LNCAP (cell line): ENCODE measurements at regions not wholly inside any gene's neighbourhood (a gene's known extent, or its start where the extent isn't known, plus 50 kb on each side); places are given as distances from the start of the nearest gene placed in this dataset.

Source experiments
- TF ChIP-seq, protein P1 (sequence below): fragments of 450-650 bp; IDR thresholded peaks from 2 replicates; pipeline ENCODE4 v1.5.1; 2017; ENCODE audit warnings: mild to moderate bottlenecking

DNA sequence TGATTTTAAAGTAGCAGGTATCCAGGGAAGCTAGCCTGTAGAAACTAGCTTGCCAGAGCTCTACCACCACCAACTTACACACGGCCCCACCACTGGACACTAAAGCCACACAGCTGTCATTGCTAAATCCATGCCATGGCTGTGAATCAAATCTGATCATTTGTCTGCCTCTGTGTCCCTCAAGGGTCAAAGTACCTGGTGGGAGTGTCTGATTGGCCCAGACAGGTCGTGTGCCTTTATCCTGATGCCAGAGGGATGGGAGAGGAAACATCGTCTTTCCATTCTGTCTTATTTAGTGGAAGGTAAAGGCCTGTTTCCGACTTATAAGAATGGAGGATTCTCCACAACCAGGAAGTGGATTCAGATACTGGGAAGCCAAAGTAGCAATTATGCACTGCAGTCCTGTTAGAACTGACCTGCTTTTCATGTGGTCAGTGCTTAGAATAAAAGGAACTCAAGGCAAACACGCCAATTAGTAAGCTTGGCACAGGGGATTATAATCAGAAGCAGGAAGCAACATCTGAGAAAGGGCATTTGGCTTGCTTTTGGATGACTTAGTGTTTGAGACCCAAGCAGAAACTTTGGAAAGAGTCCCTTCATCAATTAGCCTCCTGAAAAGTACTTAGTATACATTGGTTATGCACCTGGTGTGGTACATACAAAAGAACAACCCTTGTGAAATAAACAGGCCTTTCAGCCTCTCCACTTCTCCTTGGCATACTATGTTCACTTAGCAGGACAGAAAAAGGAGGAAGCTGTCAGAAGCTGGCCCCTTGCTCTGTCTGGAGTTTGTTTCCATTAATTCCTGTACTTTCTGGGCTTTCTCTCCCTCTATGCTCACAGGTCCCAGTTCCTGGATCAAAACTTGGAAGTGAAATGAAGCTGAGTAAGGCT, 192.4 kb downstream of the NUFIP1 start:
- TF ChIP-seq, protein P1, sequence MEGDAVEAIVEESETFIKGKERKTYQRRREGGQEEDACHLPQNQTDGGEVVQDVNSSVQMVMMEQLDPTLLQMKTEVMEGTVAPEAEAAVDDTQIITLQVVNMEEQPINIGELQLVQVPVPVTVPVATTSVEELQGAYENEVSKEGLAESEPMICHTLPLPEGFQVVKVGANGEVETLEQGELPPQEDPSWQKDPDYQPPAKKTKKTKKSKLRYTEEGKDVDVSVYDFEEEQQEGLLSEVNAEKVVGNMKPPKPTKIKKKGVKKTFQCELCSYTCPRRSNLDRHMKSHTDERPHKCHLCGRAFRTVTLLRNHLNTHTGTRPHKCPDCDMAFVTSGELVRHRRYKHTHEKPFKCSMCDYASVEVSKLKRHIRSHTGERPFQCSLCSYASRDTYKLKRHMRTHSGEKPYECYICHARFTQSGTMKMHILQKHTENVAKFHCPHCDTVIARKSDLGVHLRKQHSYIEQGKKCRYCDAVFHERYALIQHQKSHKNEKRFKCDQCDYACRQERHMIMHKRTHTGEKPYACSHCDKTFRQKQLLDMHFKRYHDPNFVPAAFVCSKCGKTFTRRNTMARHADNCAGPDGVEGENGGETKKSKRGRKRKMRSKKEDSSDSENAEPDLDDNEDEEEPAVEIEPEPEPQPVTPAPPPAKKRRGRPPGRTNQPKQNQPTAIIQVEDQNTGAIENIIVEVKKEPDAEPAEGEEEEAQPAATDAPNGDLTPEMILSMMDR: no peak

DNA sequence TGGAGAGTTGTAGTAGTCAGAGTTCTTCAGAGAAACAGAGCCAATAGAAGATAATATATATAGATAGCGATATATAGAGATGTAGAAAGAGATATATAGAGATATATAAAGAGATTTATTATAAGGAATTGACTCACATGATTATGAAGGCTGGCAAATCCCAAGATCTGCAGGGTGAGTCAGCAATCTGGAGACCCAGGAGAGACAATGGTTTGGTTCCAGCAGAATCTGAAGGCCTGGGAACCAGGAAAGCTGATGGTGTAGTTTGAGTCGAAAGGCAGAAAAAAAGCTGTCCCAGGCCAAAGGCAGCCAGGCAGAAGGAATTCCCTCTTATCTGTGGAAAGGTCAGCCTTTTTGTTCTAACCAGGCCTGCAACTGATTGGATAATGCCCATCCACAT, 194.1 kb downstream of the NUFIP1 start:
- TF ChIP-seq, protein P1: no peak

DNA sequence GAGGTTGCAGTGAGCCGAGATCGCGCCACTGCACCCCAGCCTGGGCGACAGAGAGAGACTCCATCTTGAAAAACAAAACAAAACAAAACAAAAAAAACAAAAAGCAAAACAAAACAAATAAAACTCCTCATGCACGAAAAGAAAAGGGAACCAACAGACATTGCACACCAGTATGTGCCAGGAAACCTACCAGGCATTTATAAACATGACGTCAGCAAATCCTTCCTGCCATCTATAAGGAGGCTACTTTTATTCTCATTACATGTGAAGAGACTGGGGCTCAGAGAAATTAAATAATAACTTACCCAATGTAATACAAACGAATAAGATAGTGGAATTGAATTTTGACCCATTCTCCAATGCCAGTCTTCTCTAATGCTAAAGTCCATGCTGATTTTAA, 197.2 kb downstream of the NUFIP1 start:
- TF ChIP-seq, protein P1: no peak

DNA sequence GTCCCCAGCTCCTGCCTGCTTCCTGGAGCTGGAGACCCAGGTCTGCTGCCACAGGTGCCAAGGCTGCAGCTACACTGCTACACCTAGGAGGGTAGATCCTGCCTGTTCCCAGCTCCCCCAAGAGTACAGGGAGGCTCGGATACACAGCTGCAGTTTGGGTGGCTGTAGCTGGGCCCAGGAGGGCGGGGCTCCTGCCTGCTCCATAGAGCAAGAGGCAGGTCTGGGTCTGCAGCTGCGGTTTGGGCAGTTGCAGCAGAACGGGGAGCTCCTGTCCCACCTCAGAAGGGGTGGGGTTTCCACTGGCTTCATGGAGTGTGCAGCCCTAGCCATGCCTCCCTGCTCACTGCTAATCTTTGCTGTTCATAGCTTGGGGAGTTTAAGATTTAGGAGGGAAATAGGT, 199.0 kb downstream of the NUFIP1 start:
- TF ChIP-seq, protein P1: no peak

DNA sequence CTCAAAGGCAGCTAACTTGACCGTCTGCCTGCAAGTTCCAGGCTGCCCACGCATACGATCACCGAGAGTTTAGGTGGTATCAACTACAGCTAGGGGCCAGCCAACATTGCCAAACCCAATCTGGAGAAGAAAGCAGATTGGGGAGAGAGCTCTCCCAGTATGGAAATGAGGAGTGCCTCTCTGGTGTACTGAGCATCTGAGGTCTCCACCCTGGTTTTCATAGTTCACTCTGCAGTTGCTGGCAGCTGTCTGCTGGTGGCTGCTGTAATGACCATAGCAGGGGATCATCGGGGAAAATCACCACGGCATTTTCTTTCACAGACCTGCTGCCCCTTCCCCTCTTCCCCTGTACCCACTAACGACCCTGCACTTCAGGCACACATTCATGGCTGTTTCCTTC, 201.7 kb downstream of the NUFIP1 start:
- TF ChIP-seq, protein P1: no peak

DNA sequence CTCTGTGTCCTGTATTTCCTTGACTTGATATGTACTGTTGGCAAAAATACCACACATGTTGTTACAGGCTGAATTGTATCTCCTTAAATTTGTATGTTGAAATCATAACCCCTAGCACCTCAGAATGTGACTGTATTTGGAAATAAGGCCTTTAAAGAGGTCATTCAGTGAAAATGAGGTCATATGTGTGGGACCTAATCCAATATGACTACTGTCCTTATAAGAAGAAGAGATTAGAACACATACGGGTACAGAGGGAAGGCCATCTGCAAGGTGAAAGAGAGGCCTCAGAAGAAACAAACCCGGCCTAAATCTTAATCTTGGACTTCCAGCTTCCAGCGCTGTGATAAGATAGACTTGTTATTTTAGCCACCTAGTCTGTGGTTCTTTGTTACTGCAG, 202.5 kb downstream of the NUFIP1 start:
- TF ChIP-seq, protein P1: no peak

DNA sequence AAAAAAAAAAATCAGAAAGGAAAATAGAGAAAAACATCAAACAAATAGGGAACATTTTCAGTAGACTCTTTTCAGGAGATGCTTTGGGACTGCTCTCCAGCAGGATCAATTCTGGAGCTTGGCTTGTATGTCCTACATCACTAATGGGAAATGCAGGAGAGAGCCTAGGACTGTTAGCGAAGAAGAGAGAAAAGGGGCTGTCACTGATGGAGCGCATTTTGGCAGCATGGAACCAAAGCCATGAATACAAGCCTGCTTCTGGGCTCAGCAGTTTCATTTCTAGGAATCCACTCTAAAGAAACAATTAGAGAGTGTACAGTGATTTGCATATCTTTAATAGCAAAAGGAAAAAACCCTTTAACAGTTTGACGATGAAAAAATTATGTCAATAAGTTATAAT, 203.9 kb downstream of the NUFIP1 start:
- TF ChIP-seq, protein P1: no peak
